Esophagus squamous epithelium (tissue), 4 donors: ENCODE measurements at regions not wholly inside any gene's neighbourhood (a gene's known extent, or its start where the extent isn't known, plus 50 kb on each side); places are given as distances from the start of the nearest gene placed in this dataset.

ENCODE experiments used
- POLR2A ChIP-seq, 4 donors: fragments of 450-650 bp; IDR thresholded peaks; one replicate each; pipeline ENCODE4 v1.6.1; 2017; ENCODE audit warnings: antibody characterized with exemption in 4 of 4, mild to moderate bottlenecking in 4 of 4, moderate library complexity in 3 of 4
- TF ChIP-seq, protein P1 (sequence below), 6 experiments: fragments of 450-650 bp in 4 of 6; fragments of 200-600 bp in 2 of 6; sonication (generic) in 2 of 6; IDR thresholded peaks; one replicate each; pipeline ENCODE4 v1.5.1; 2016 to 2019; ENCODE audit warnings: antibody characterized with exemption in 6 of 6, mild to moderate bottlenecking in 4 of 6, moderate library complexity in 4 of 6

DNA sequence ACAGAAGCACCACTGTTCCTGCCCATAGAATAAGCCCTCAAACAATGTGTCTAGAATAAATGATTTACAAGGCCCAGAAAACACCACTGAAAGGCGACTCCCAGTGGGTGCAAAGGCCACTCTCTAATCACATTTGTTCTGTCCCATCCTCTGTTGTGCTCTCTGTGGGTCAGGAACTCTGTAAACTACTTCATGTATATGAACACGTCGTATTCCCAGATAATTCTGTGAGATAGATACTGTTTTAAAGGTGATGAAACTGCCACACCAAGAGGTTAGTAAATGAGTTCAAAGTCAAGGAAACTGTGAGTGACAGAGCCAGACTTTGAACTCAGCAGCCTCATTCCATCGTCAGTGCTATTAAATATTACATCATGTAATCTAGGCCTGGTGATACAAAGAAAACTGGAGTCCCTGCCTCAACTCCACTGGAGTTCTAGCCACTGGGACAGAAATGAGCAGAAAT is 269.7 kb upstream of the DCC start:
- TF ChIP-seq POLR2A (IDR thresholded peaks at IDR 0.05), result no peak
- TF ChIP-seq, protein P1, sequence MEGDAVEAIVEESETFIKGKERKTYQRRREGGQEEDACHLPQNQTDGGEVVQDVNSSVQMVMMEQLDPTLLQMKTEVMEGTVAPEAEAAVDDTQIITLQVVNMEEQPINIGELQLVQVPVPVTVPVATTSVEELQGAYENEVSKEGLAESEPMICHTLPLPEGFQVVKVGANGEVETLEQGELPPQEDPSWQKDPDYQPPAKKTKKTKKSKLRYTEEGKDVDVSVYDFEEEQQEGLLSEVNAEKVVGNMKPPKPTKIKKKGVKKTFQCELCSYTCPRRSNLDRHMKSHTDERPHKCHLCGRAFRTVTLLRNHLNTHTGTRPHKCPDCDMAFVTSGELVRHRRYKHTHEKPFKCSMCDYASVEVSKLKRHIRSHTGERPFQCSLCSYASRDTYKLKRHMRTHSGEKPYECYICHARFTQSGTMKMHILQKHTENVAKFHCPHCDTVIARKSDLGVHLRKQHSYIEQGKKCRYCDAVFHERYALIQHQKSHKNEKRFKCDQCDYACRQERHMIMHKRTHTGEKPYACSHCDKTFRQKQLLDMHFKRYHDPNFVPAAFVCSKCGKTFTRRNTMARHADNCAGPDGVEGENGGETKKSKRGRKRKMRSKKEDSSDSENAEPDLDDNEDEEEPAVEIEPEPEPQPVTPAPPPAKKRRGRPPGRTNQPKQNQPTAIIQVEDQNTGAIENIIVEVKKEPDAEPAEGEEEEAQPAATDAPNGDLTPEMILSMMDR (IDR thresholded peaks at IDR 0.05), result no peak
